ENCODE measurements at regions not wholly inside any gene's neighbourhood (a gene's known extent, or its start where the extent isn't known, plus 50 kb on each side); places are given as distances from the start of the nearest gene placed in this dataset.

DNA sequence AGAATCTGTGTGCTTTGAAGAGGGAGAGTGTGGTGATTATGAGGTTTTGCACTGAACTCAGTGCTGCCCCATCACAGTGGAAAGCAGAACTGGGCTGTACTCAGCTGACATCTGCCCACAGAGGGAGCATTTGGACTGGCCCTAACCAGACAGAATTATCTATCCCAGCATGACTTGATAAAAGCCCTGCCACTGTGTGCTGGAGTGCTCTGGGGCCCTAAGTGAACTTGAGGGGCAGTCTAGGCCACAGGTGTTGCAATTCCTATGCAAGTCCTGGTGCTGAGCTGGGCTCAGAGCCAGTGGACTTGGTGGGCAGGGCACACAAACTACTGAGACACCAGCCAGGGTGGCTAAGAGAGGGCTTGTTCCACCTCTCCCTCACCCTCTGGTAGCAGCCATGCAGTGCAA, 269.2 kb upstream of the CTNNB1 start:
- TF ChIP-seq EZH2 (IDR thresholded peaks at IDR 0.05; ENCODE audit: low read length) = no peak
- TF ChIP-seq, protein P1, sequence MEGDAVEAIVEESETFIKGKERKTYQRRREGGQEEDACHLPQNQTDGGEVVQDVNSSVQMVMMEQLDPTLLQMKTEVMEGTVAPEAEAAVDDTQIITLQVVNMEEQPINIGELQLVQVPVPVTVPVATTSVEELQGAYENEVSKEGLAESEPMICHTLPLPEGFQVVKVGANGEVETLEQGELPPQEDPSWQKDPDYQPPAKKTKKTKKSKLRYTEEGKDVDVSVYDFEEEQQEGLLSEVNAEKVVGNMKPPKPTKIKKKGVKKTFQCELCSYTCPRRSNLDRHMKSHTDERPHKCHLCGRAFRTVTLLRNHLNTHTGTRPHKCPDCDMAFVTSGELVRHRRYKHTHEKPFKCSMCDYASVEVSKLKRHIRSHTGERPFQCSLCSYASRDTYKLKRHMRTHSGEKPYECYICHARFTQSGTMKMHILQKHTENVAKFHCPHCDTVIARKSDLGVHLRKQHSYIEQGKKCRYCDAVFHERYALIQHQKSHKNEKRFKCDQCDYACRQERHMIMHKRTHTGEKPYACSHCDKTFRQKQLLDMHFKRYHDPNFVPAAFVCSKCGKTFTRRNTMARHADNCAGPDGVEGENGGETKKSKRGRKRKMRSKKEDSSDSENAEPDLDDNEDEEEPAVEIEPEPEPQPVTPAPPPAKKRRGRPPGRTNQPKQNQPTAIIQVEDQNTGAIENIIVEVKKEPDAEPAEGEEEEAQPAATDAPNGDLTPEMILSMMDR (optimal IDR thresholded peaks at IDR 0.05 in 1 of 3, IDR thresholded peaks at IDR 0.05 in 1 of 3, conservative IDR thresholded peaks at IDR 0.05 in 1 of 3; ENCODE audit: extremely low read depth in 1 of 3, insufficient read depth in 2 of 3, low read length in 3 of 3) = peak in 2 of 3 experiments; percentile 16 to 45

All from keratinocyte (primary cell).